Activated naive CD4-positive, alpha-beta T cell treated with anti-CD3 and anti-CD28 coated beads for 36 hours (primary cell): ENCODE measurements at regions not wholly inside any gene's neighbourhood (a gene's known extent, or its start where the extent isn't known, plus 50 kb on each side); places are given as distances from the start of the nearest gene placed in this dataset.

ENCODE experiments used
- CTCF ChIA-PET: fragments of 350-600 bp; sonication (Branson Sonifier 250); formaldehyde crosslinking; loops from one replicate; lab custom pipeline; 2021; ENCODE audit warnings: antibody characterized with exemption; lab: Charles Lee
- DNase-seq: peaks from one replicate; pipeline ENCODE4 v3.0.0-alpha.2; 2020
- H3K27ac Mint-ChIP-seq: one replicate; pipeline ENCODE4 v1.8.0; 2021; ENCODE audit warnings: mild to moderate bottlenecking, mixed read lengths
- H3K27me3 Mint-ChIP-seq: one replicate; pipeline ENCODE4 v1.8.0; 2021; ENCODE audit warnings: low read depth, mixed read lengths
- H3K36me3 Mint-ChIP-seq: one replicate; pipeline ENCODE4 v1.8.0; 2021; ENCODE audit warnings: low read depth, mixed read lengths
- H3K4me1 Mint-ChIP-seq: one replicate; pipeline ENCODE4 v1.8.0; 2021; ENCODE audit warnings: low read depth, mixed read lengths
- H3K4me3 Mint-ChIP-seq: one replicate; pipeline ENCODE4 v1.8.0; 2021; ENCODE audit warnings: mild to moderate bottlenecking, moderate library complexity, mixed read lengths
- H3K9me3 Mint-ChIP-seq: one replicate; pipeline ENCODE4 v1.8.0; 2021; ENCODE audit warnings: mixed read lengths
- intact Hi-C: fragments of 100-400 bp; cut with micrococcal nuclease; formaldehyde crosslinking; loops from one replicate; pipeline ENCODE4 v1.15.1; 2023

DNA sequence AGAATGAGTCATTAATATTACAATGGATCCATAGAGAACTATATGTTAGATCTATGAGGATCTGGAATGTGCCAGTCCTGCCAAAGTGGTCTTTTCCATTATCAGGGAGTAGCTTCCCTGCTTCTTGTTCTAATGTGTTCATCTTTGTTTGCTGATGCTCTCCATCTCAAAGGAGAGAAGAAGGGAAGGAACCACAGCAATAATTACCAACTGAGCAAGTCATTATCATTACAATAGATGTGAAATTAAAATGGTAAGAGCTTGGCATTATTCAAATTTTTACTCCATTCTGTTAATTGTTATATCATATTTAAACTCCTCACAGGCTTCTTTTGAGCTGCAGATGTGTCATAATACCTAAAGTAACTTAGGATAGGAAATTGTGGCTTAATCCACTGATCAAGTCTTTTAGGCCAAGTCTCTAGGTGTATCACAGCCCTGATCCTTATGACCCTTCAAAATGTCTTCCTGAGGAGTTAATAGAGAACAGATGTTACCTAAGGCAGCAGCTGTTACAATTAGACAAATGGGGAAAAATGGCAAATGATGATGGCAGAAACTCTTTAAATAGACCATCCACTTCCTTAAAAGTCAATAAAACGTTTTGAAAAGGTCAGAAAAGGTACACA lies 1492.7 kb upstream of the IGFBP7 start:
- Mint-ChIP-seq H3K9me3 (peaks cover 7% of the 10 kb centered on the region), H3K4me3 (no peak overlapping the region)

DNA sequence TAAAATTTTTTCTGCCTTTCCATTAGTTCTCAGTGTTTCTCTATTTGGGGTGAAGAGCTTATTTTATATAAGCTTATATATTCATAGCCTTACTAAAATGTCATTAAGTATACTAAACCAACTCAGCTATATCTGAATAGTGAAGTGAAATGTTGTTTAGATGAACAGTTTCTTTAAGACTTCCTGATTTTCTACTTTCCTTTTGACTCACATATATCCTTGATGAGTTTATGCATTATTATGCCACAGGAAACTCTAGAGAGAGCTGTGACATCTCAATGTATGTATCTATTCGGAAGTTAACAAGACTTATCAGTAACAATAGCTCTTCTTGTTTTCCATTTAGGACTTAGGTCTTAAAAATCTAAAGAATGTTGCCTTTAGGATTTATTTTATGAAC lies 1491.8 kb upstream of the IGFBP7 start:
- no peaks in the 10 kb centered on the region for H3K27me3 Mint-ChIP-seq
- CTCF ChIA-PET, result no interaction called here
- no peaks in the 10 kb centered on the region for H3K4me1 Mint-ChIP-seq
- H3K27ac Mint-ChIP-seq, result no peak overlapping the region
- H3K4me3 Mint-ChIP-seq, result no peak overlapping the region
- peaks cover 7% of the 10 kb centered on the region for H3K9me3 Mint-ChIP-seq
- H3K36me3 Mint-ChIP-seq, result no peaks in the 10 kb centered on the region
- no peak for DNase-seq
- intact Hi-C loops, result no loop called here

More for the DNA sequence above, 1492.7 kb upstream of the IGFBP7 start:
- Mint-ChIP-seq H3K4me1 (no peaks in the 10 kb centered on the region), H3K27me3 (no peaks in the 10 kb centered on the region), H3K27ac (no peak overlapping the region), H3K36me3 (no peaks in the 10 kb centered on the region)
- intact Hi-C loops, result no loop called here
- no peak for DNase-seq
- CTCF ChIA-PET, result no interaction called here

DNA sequence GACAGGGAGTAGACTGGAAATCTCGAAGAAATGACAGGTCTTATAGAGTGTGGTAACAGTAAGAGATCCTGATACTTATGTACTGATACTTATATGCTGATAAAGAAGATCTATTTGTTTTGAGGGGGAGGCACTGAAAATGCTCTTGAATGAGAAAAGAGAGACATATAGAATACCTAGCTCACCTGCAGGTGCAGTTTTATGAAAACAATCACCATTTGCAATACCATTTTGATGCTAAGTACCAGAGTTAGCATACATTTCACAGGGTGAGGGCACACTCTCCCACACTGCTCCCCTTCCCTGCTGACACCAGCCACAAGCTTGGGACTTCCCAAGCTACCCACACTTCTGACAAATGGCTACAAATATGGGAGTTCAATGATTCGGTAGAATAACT lies 1490.1 kb upstream of the IGFBP7 start:
- intact Hi-C loops, result no loop called here
- no peaks in the 10 kb centered on the region for H3K36me3 Mint-ChIP-seq

DNA sequence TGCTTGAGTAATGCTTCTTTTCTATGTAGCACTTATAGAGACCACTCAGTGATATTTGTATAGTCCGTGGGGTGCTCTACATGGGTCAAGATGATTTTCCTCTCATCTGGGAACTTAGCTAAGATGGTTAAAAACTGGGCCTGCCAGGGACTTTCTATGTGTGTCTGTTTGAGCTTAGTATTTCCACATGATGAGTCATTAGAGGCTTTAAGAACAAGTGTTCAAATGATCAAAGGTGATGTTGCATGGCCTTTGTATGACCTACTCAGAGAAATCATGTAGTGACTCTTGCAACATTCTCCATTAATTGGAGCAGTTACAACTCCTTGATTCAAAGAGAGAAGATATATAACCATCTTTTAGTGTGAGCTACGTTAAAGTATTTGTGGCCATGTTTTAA lies 1480.5 kb upstream of the IGFBP7 start:
- CTCF ChIA-PET, result no interaction called here
- Mint-ChIP-seq H3K36me3 (no peaks in the 10 kb centered on the region), H3K4me1 (no peaks in the 10 kb centered on the region), H3K4me3 (no peak overlapping the region), H3K27ac (no peak overlapping the region), H3K27me3 (no peaks in the 10 kb centered on the region), H3K9me3 (peaks cover 11% of the 10 kb centered on the region)
- intact Hi-C loops, result no loop called here
- DNase-seq, result no peak

More for the DNA sequence above, 1490.1 kb upstream of the IGFBP7 start:
- no peaks in the 10 kb centered on the region for H3K27me3 Mint-ChIP-seq
- H3K4me3 Mint-ChIP-seq, result no peak overlapping the region
- peaks cover 9% of the 10 kb centered on the region for H3K9me3 Mint-ChIP-seq
- H3K27ac Mint-ChIP-seq, result no peak overlapping the region
- H3K4me1 Mint-ChIP-seq, result no peaks in the 10 kb centered on the region
- no peak for DNase-seq
- CTCF ChIA-PET, result no interaction called here

DNA sequence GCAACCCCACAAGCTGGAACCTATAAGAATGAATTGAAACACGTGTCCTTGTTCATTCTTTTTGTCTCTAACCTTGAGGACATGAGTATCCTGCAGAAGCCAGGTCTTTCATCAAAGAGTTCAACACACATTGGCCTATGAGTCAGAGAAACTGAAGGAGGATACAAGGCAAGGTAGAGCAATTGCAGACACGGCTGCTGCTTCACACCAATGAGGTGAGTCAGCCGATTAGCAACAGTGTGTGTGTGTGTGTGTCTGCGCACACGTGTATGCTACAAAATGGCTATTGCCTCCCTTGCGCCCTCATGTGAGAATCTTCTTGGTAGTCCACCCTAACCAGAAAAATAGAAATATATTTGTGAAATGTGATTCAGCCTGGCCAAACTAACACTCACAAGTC lies 1477.7 kb upstream of the IGFBP7 start:
- intact Hi-C loops, result no loop called here
- CTCF ChIA-PET, result no interaction called here
- Mint-ChIP-seq H3K4me1 (no peaks in the 10 kb centered on the region), H3K27ac (no peak overlapping the region), H3K4me3 (no peak overlapping the region), H3K9me3 (peaks cover 10% of the 10 kb centered on the region), H3K27me3 (no peaks in the 10 kb centered on the region), H3K36me3 (no peaks in the 10 kb centered on the region)
- no peak for DNase-seq

DNA sequence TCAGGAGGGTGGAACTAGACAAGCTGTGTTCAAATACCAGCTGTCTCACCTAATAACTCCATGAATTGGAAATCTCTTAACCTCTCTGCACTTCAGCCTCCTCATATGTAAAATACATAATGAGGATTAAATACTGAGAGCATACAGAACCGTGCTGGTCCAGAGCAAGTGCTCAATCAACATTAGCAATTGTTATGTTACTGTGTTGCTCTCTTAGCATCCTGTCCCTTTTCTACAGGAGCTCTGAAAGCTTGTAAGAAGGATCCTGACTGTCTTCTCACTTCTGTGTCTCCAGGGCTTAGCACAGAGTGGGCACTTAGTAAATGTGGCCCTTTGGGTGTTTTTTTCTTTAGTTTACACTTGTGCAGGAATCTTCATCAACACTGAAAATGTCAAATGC lies 1456.1 kb upstream of the IGFBP7 start:
- H3K4me3 Mint-ChIP-seq, result no peak overlapping the region
- no peaks in the 10 kb centered on the region for H3K4me1 Mint-ChIP-seq
- CTCF ChIA-PET, result no interaction called here
- no peaks in the 10 kb centered on the region for H3K27me3 Mint-ChIP-seq
- DNase-seq, result no peak
- no peaks in the 10 kb centered on the region for H3K36me3 Mint-ChIP-seq
- peaks cover 5% of the 10 kb centered on the region for H3K9me3 Mint-ChIP-seq
- intact Hi-C loops, result no loop called here
- H3K27ac Mint-ChIP-seq, result no peak overlapping the region

DNA sequence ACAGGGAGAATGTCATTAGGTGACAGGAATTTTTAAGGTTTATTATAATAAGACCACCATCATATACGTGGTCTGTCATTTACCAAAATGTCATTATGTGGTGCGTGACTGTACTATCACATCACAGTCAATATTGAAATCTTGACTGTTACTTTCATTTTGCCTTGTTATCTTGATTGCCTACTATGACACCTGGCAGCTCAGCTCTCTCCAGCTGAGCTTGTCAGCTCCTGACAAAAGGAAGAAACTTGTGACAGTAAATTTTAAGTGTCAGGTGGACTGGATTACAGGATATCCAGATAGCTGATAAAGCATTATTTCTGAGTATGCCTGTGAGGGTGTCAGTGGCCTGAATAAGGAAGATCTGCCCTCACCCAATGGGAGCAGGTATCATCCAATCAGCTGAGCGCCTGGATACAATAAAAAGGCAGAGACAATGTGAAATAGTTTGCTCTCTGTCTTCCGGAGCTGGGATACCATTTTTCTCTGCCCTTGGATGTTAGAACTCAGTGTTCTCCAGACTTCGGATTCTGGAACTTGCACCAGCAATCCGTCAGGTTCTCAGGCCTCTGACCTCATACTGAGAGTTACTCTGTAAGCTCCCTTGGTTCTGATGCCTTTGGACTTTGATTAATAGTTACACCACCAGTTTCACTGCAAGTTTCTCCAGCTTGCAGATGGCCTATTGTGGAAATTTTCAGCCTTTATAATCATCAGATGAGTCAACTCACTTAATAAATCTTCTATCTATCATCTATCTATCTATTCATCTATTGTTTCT lies 1454.7 kb upstream of the IGFBP7 start:
- no peak overlapping the region for H3K4me3 Mint-ChIP-seq
- no peak for DNase-seq
- H3K27me3 Mint-ChIP-seq, result no peaks in the 10 kb centered on the region
- no peaks in the 10 kb centered on the region for H3K36me3 Mint-ChIP-seq
- H3K9me3 Mint-ChIP-seq, result peaks cover 5% of the 10 kb centered on the region
- no peaks in the 10 kb centered on the region for H3K4me1 Mint-ChIP-seq
- CTCF ChIA-PET, result no interaction called here
- H3K27ac Mint-ChIP-seq, result no peak overlapping the region
- intact Hi-C loops, result no loop called here

DNA sequence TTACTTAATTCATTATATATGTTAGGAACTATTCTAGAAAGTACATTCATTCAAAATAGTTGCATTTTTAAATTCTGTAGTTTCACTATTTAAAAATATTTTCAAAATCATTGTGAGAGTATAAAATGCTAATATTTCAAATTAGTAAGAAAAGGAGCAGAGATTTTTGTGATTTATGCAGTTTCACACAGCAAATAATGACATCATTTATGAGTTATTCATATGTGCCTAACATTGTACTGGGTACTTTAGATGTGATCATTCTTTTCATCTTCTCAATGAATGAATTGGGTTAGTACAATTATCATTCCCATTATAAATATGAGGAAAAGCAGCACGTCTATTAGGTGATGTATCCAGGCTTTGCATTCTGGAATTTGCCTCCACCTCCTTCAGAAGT lies 1451.0 kb upstream of the IGFBP7 start:
- Mint-ChIP-seq H3K4me3 (no peak overlapping the region), H3K4me1 (no peaks in the 10 kb centered on the region), H3K27me3 (no peaks in the 10 kb centered on the region), H3K9me3 (peaks cover 4% of the 10 kb centered on the region), H3K36me3 (no peaks in the 10 kb centered on the region), H3K27ac (no peak overlapping the region)
- no peak for DNase-seq
- intact Hi-C loops, result no loop called here
- CTCF ChIA-PET, result no interaction called here

DNA sequence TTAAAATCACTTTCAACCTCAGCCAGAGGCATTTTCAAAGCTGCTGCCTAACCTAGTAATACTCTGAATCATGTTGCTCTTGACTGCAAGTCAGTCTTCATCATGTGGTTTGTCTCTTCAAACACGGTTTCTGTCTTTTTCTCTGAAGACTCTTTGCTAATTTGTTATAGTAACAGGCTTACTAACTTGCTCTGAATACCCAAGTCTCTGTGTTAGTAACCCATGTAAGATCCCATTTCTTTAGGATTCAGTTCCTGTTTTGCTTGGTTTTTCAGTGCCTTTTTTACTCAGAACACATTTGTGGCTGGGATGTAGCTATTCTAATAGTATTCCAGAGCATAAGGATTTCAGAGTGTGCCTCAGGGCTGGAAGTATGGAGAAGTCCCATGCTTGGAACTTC lies 1450.6 kb upstream of the IGFBP7 start:
- CTCF ChIA-PET, result no interaction called here
- intact Hi-C loops, result no loop called here
- DNase-seq, result no peak
- no peaks in the 10 kb centered on the region for H3K4me1 Mint-ChIP-seq
- no peaks in the 10 kb centered on the region for H3K27me3 Mint-ChIP-seq
- no peak overlapping the region for H3K4me3 Mint-ChIP-seq
- H3K27ac Mint-ChIP-seq, result no peak overlapping the region
- H3K36me3 Mint-ChIP-seq, result no peaks in the 10 kb centered on the region
- peaks cover 4% of the 10 kb centered on the region for H3K9me3 Mint-ChIP-seq

DNA sequence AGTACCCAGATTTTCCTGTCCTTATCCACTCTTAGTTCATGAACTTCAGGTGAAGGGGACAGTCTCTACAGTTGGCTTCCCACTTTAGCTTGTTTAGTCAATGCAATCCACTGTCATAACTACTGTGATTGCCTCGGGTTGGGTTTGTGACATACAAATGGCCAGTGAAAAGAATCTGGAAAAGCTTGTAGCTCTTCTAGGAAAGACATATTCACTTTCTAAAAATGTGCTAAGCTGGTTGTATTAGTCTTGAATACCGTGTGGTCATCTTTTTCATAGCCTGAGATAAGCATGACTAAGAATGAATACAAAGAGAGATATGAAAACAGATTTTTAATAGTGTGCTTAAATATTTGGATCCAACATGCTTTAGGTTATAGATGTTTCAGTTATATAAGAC lies 1443.5 kb upstream of the IGFBP7 start:
- Mint-ChIP-seq H3K9me3 (peaks cover 1% of the 10 kb centered on the region), H3K27ac (no peak overlapping the region), H3K4me3 (no peak overlapping the region), H3K27me3 (no peaks in the 10 kb centered on the region), H3K4me1 (no peaks in the 10 kb centered on the region), H3K36me3 (no peaks in the 10 kb centered on the region)
- DNase-seq, result no peak
- intact Hi-C loops, result no loop called here
- CTCF ChIA-PET, result no interaction called here

DNA sequence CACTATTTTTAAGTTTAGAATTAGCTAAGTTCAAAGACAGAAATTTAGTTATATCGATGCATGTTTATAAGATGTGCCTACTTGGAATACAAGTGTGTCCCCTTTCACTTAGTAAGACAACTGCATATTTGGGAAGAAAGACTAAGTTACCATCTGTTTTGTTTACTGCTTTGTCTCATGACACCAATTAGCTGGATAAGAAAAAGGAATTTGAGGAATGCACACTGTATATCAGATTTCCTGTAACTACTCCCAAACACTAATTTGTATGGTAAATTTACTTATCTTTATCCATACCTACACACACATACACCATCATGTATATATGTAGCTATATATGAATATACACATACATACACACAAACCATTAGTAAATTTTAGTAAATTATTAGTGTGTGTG lies 1442.8 kb upstream of the IGFBP7 start:
- H3K36me3 Mint-ChIP-seq, result no peaks in the 10 kb centered on the region
- peaks cover 1% of the 10 kb centered on the region for H3K9me3 Mint-ChIP-seq
- intact Hi-C loops, result no loop called here
- no peaks in the 10 kb centered on the region for H3K4me1 Mint-ChIP-seq
- no peak overlapping the region for H3K27ac Mint-ChIP-seq
- DNase-seq, result no peak
- CTCF ChIA-PET, result no interaction called here
- no peaks in the 10 kb centered on the region for H3K27me3 Mint-ChIP-seq
- H3K4me3 Mint-ChIP-seq, result no peak overlapping the region

DNA sequence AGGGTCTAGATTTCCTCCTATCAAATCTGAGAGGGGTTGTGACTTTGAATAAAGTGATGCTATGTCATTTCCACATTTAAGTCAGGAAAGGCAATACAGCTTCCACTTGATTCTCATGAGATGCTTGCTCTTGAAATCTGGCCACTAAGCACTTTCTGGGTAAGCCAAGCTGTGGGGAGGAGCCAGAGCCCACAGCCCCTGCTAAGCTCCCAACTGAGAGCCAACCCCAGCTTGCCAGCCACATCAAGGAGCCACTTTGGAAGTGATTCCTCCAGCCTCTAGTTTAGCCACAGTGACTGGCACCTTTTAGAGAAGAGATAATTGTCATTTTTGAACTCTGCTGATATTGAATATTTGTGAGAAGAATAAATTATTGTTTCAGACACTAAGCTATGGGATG lies 1441.5 kb upstream of the IGFBP7 start:
- Mint-ChIP-seq H3K36me3 (no peaks in the 10 kb centered on the region), H3K9me3 (peaks cover 1% of the 10 kb centered on the region), H3K4me3 (no peak overlapping the region), H3K27me3 (no peaks in the 10 kb centered on the region), H3K27ac (no peak overlapping the region), H3K4me1 (no peaks in the 10 kb centered on the region)
- CTCF ChIA-PET, result no interaction called here
- DNase-seq, result no peak
- intact Hi-C loops, result no loop called here

DNA sequence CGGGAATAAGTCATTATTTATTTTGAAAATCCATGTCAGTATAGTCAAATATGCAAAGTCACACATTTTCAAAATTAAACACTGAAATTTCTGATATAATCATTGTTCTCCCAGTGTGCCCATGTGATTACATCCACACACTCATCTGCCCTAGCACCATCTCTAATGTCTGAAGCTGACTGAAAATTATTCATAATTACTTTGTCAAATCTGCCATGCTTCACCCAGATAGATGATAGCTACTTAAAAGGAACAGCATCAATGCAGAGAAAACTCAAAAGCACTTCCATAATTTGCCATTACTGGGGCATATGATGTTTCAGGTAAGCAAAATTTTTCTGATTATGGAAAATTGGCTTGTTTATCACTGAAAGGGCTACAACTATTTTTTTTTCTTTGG lies 1433.3 kb upstream of the IGFBP7 start:
- Mint-ChIP-seq H3K9me3 (peaks cover 2% of the 10 kb centered on the region), H3K4me3 (no peak overlapping the region), H3K4me1 (no peaks in the 10 kb centered on the region), H3K27ac (no peak overlapping the region), H3K36me3 (no peaks in the 10 kb centered on the region), H3K27me3 (no peaks in the 10 kb centered on the region)
- DNase-seq, result no peak
- intact Hi-C loops, result no loop called here
- CTCF ChIA-PET, result interaction anchor here (0.7 kb wide), 1 partner anchor 85 kb away, joined by 3 read pairs; no protein-coding TSS in a partner anchor
